Activated T-helper 2 cell treated with anti-CD3 and anti-CD28 coated beads, Interferon-gamma antibody, Interleukin-2, Interleukin-4, amounts not matched to agents 10 μg/mL and 5 μg/mL and 100 μg/mL, durations not matched to agents 14 hours and 24 hours and 36 hours (primary cell): ENCODE measurements at regions not wholly inside any gene's neighbourhood (a gene's known extent, or its start where the extent isn't known, plus 50 kb on each side); places are given as distances from the start of the nearest gene placed in this dataset.

ENCODE experiments used
- DNase-seq: peaks from one replicate; pipeline ENCODE4 v3.0.0; 2021; ENCODE audit warnings: low spot score
- H3K27ac Mint-ChIP-seq: one replicate; pipeline ENCODE4 v1.8.0; 2021; ENCODE audit warnings: mixed read lengths
- H3K27me3 Mint-ChIP-seq: one replicate; pipeline ENCODE4 v1.8.0; 2021; ENCODE audit warnings: low read depth, mixed read lengths
- H3K36me3 Mint-ChIP-seq: one replicate; pipeline ENCODE4 v1.8.0; 2021; ENCODE audit warnings: low read depth, mixed read lengths
- H3K4me1 Mint-ChIP-seq: one replicate; pipeline ENCODE4 v1.8.0; 2021; ENCODE audit warnings: low read depth, mixed read lengths
- H3K4me3 Mint-ChIP-seq: one replicate; pipeline ENCODE4 v1.8.0; 2021; ENCODE audit warnings: low read depth, mild to moderate bottlenecking, moderate library complexity, mixed read lengths
- H3K9me3 Mint-ChIP-seq: one replicate; pipeline ENCODE4 v1.8.0; 2021; ENCODE audit warnings: mixed read lengths
- intact Hi-C: fragments of 100-400 bp; cut with micrococcal nuclease; formaldehyde crosslinking; loops from one replicate; pipeline ENCODE4 v1.15.1; 2023

DNA sequence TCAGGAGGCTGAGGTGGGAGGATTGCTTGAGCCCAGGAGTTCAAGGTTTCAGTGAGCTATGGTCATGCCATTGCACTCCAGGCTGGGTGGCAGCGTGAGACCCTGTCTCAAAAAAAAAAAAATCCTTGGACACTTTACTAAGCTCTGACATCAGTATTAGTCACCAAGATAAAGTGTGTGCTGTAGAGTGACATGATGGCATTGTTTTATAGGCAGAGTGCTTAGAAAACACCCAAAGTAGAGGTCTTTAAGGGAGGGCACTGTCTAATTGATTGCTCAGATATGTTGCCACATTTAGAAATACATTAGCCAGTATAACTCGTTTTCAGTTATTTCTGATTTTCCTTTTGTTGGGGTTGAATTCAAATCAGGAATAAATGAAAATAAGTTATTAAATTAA is 235.9 kb downstream of the REEP3 start:
- Mint-ChIP-seq H3K36me3 (no peaks in the 10 kb centered on the region), H3K4me1 (no peaks in the 10 kb centered on the region), H3K27me3 (peaks cover 30% of the 10 kb centered on the region), H3K27ac (no peak overlapping the region), H3K9me3 (no peaks in the 10 kb centered on the region), H3K4me3 (no peak overlapping the region)
- no peak for DNase-seq
- intact Hi-C loops, result no loop called here

GRCh38 chr10:63758080-63758479 is 236.9 kb downstream of the REEP3 start:
- H3K36me3 Mint-ChIP-seq, result no peaks in the 10 kb centered on the region

DNA sequence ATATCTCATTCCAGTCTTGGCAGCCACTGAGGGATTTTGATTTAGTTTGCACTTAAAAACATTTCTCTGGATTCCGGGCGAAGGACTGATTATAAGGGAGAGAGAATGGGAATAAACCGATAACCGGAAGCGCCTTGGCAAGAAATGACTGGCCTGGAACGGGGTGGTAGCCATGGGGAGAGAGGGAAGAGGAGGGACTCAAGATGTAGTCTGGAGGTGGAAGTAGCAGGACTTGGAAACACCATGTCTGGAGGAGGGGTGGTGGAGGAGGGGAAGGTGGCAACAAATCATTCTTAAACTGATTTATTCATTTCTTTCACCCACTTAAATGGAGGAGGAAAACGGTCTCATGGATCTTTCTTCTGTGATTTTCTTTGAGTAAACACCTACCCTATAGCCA is 238.1 kb downstream of the REEP3 start:
- H3K4me3 Mint-ChIP-seq, result no peak overlapping the region

More at GRCh38 chr10:63758080-63758479, 236.9 kb downstream of the REEP3 start:
- H3K27ac Mint-ChIP-seq, result no peak overlapping the region
- no peak for DNase-seq
- no peaks in the 10 kb centered on the region for H3K4me1 Mint-ChIP-seq
- H3K4me3 Mint-ChIP-seq, result no peak overlapping the region
- intact Hi-C loops, result no loop called here
- H3K27me3 Mint-ChIP-seq, result peaks cover 30% of the 10 kb centered on the region
- H3K9me3 Mint-ChIP-seq, result no peaks in the 10 kb centered on the region

DNA sequence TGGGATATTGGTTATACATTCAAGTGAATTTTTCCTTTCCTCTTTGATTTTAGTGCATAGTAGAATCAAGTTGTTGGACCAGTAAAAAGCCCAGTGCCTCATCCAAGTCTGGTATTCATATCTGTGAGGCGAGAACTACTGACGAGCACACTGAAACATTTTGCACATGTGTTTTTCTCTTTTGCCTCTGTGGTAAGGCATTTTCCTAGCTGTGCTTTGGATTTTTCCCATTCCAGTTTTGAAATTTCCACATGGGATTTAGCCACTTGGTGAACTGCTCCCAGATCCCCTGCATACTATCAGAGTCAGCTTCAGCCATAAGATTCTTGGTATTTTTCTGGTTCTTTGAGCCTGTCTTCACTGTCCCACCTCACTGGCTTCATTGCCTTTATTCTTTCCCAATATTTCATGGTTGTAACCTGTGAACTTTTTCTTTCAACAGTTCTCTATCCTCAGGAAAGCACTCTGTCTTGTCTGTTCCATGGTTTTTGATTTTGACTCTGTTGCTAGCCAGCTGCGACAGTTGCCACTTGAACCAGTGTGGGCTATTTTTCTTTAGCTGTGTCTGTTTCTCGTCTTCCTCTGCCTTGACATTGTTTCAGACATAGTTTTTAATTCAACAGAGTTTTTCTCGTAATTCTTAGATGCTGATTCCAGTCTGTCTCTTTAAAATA is 239.0 kb downstream of the REEP3 start:
- intact Hi-C loops, result no loop called here
- Mint-ChIP-seq H3K4me3 (no peak overlapping the region), H3K36me3 (no peaks in the 10 kb centered on the region), H3K9me3 (no peaks in the 10 kb centered on the region), H3K4me1 (no peaks in the 10 kb centered on the region), H3K27me3 (peaks cover 31% of the 10 kb centered on the region), H3K27ac (no peak overlapping the region)
- no peak for DNase-seq

More for the DNA sequence above, 238.1 kb downstream of the REEP3 start:
- Mint-ChIP-seq H3K9me3 (no peaks in the 10 kb centered on the region), H3K27me3 (peaks cover 27% of the 10 kb centered on the region), H3K36me3 (no peaks in the 10 kb centered on the region), H3K4me1 (no peaks in the 10 kb centered on the region), H3K27ac (no peak overlapping the region)
- intact Hi-C loops, result no loop called here
- DNase-seq, result no peak

- Mint-ChIP-seq H3K27me3 (peaks cover 27% of the 10 kb centered on the region), H3K27ac (no peak overlapping the region), H3K4me1 (no peaks in the 10 kb centered on the region), H3K9me3 (no peaks in the 10 kb centered on the region), H3K4me3 (no peak overlapping the region), H3K36me3 (no peaks in the 10 kb centered on the region)
- intact Hi-C loops, result no loop called here
- no peak for DNase-seq
Measured at GRCh38 chr10:63760708-63761047, 239.5 kb downstream of the REEP3 start.

DNA sequence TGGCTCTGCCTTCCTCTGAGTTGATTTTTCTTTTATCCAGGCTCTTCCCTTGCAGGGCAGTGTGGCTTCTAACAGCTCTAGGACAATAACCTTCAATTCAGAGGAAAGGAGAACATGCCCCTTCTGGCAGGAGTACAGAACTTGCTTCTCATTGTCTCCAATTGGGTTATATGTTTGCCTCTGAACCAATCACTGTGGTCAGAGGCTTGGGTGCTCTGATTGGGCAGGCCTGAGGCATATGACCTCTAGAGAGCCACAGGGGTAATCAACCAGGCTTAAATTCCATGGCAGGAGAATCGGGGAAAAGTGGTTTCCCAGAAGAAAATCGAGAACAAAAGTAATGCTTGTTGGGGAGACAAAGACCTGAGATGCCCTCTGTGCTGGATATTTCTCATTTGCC is 240.0 kb downstream of the REEP3 start:
- peaks cover 27% of the 10 kb centered on the region for H3K27me3 Mint-ChIP-seq
- intact Hi-C loops, result no loop called here
- no peak overlapping the region for H3K27ac Mint-ChIP-seq
- DNase-seq, result no peak
- H3K36me3 Mint-ChIP-seq, result no peaks in the 10 kb centered on the region
- no peaks in the 10 kb centered on the region for H3K4me1 Mint-ChIP-seq
- H3K9me3 Mint-ChIP-seq, result no peaks in the 10 kb centered on the region
- no peak overlapping the region for H3K4me3 Mint-ChIP-seq

- intact Hi-C loops, result no loop called here
- H3K27me3 Mint-ChIP-seq, result peaks cover 29% of the 10 kb centered on the region
- no peak for DNase-seq
- no peak overlapping the region for H3K27ac Mint-ChIP-seq
- H3K4me3 Mint-ChIP-seq, result no peak overlapping the region
- H3K4me1 Mint-ChIP-seq, result no peaks in the 10 kb centered on the region
- H3K9me3 Mint-ChIP-seq, result no peaks in the 10 kb centered on the region
- H3K36me3 Mint-ChIP-seq, result no peaks in the 10 kb centered on the region
Measured at GRCh38 chr10:63763744-63764143, 242.5 kb downstream of the REEP3 start.

DNA sequence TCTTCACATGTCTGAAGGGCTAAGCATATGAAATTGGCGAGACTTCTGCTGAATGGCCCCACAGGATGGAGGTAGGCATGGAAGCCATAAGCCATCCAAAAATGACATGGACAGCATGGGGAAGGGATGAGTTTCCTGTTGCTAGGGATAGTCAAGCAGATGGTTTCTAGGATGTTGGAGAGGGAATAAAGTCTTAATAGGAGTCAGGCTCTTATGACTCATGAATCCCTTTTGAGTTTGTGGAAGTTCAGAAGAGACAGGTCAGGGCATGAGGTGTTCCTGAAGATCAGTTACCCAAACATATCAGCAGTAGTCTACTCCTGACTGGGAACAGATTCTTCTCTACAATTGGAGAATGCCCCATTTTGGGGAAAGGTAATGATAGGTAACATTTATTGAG is 243.9 kb downstream of the REEP3 start:
- H3K4me1 Mint-ChIP-seq, result no peaks in the 10 kb centered on the region
- no peak for DNase-seq
- peaks cover 22% of the 10 kb centered on the region for H3K27me3 Mint-ChIP-seq
- no peaks in the 10 kb centered on the region for H3K36me3 Mint-ChIP-seq
- H3K9me3 Mint-ChIP-seq, result no peaks in the 10 kb centered on the region
- H3K27ac Mint-ChIP-seq, result no peak overlapping the region
- intact Hi-C loops, result no loop called here
- H3K4me3 Mint-ChIP-seq, result no peak overlapping the region

DNA sequence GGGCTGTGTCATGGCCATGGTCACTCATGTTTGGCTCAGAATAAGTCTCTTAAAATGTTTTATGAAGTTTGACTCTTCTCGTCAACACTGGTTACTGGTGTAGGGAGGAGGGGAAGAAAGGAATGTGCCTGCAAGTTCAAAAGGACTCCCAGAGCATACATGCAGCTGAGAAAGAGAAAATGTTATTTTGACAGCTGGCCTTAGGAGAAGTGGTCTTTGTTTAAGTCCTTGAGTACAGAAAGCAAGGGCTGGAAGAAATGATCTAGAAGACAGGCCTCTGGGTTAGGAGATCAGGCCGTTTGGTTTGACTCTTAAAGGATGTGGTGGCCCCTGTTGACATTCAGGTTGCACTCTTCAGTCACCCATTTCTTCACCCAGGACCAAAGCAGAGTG is 245.5 kb downstream of the REEP3 start:
- Mint-ChIP-seq H3K9me3 (no peaks in the 10 kb centered on the region), H3K4me3 (no peak overlapping the region), H3K27ac (no peak overlapping the region), H3K4me1 (no peaks in the 10 kb centered on the region), H3K27me3 (peaks cover 18% of the 10 kb centered on the region), H3K36me3 (no peaks in the 10 kb centered on the region)
- DNase-seq, result no peak
- intact Hi-C loops, result no loop called here

- Mint-ChIP-seq H3K9me3 (no peaks in the 10 kb centered on the region), H3K4me3 (no peak overlapping the region), H3K36me3 (no peaks in the 10 kb centered on the region), H3K27ac (no peak overlapping the region), H3K27me3 (peaks cover 16% of the 10 kb centered on the region), H3K4me1 (no peaks in the 10 kb centered on the region)
- intact Hi-C loops, result no loop called here
- no peak for DNase-seq
Measured at GRCh38 chr10:63767138-63767801, 246.1 kb downstream of the REEP3 start.

DNA sequence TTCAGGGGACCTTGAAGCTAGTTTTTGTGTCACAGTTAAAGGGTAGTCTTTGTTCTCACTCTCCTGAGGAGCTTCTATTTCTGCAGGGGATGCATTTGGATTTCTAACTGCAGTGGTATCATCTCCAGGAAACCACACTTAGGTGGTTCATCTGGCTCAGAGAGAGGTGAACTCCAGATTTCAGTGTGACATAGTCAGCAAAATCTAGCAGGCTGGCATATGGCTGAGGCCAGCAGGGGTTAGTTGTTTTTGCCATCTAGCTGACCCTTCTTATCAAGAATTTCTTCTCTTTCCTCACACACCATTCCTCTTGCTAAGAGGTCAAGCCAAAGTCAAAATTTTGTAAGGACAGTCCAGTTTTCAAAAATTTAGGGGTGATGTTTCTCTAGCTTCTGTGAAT is 248.2 kb downstream of the REEP3 start:
- no peaks in the 10 kb centered on the region for H3K36me3 Mint-ChIP-seq
- no peak overlapping the region for H3K4me3 Mint-ChIP-seq
- intact Hi-C loops, result no loop called here
- DNase-seq, result no peak
- peaks cover 20% of the 10 kb centered on the region for H3K27me3 Mint-ChIP-seq
- H3K9me3 Mint-ChIP-seq, result no peaks in the 10 kb centered on the region
- no peaks in the 10 kb centered on the region for H3K4me1 Mint-ChIP-seq
- H3K27ac Mint-ChIP-seq, result no peak overlapping the region

GRCh38 chr10:63770523-63770922 is 249.3 kb downstream of the REEP3 start:
- Mint-ChIP-seq H3K27me3 (peaks cover 20% of the 10 kb centered on the region), H3K4me3 (no peak overlapping the region), H3K27ac (no peak overlapping the region), H3K36me3 (no peaks in the 10 kb centered on the region), H3K9me3 (no peaks in the 10 kb centered on the region), H3K4me1 (no peaks in the 10 kb centered on the region)
- intact Hi-C loops, result no loop called here
- no peak for DNase-seq

DNA sequence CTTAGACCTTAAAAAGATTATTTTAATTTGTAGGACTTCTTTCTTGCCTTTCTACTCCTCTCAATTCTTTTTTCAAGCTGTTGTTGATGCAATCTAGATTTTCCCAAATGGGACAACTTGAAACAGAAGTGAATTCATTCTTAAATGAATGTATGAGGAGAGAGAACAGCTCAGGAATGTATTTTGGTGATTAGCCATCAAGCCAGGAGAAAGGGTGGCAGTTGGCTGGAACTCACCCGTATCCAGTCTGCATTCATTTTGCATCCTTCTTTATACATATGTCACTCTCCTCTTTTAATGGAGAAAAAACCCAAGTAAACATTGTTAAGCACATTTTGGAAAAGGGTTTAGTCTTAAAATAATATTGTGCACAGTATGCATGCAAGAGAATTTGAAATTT is 251.3 kb downstream of the REEP3 start:
- no peak for DNase-seq
- H3K36me3 Mint-ChIP-seq, result no peaks in the 10 kb centered on the region
- H3K27ac Mint-ChIP-seq, result no peak overlapping the region
- intact Hi-C loops, result no loop called here
- H3K9me3 Mint-ChIP-seq, result no peaks in the 10 kb centered on the region
- H3K27me3 Mint-ChIP-seq, result peaks cover 20% of the 10 kb centered on the region
- H3K4me3 Mint-ChIP-seq, result no peak overlapping the region
- no peaks in the 10 kb centered on the region for H3K4me1 Mint-ChIP-seq
